ENCODE measurements at regions not wholly inside any gene's neighbourhood (a gene's known extent, or its start where the extent isn't known, plus 50 kb on each side); places are given as distances from the start of the nearest gene placed in this dataset.

- no peak for TF ChIP-seq TAF1 (IDR thresholded peaks at IDR 0.05; ENCODE audit: low read depth)
- TF ChIP-seq CTCF (IDR thresholded peaks at IDR 0.05; ENCODE audit: poor library complexity, severe bottlenecking) = no peak
- TF ChIP-seq POLR2AphosphoS5 (IDR thresholded peaks at IDR 0.05) = no peak
- no peak for TF ChIP-seq SMC3 (conservative IDR thresholded peaks at IDR 0.05; ENCODE audit: poor library complexity)
- no peak for TF ChIP-seq EZH2 (IDR thresholded peaks at IDR 0.05; ENCODE audit: borderline replicate concordance, insufficient read depth, low read length, poor library complexity, severe bottlenecking)
- no peak for TF ChIP-seq REST (IDR thresholded peaks at IDR 0.05; ENCODE audit: borderline replicate concordance)
- TF ChIP-seq RAD21 (conservative IDR thresholded peaks at IDR 0.05) = no peak
- TF ChIP-seq EP300 (conservative IDR thresholded peaks at IDR 0.05; ENCODE audit: poor library complexity, severe bottlenecking) = no peak
Measured at GRCh38 chr14:39998114-39998513, 565.9 kb upstream of the FBXO33 start.

Measured in neural cell (in vitro differentiated cells).